Panc1 (cell line): ENCODE measurements at regions not wholly inside any gene's neighbourhood (a gene's known extent, or its start where the extent isn't known, plus 50 kb on each side); places are given as distances from the start of the nearest gene placed in this dataset.

Experiments used
- ATAC-seq: fragments of 200-7000 bp; cut with Tn5 transposase; 2 replicates; pipeline ENCODE4 v1.9.1; 2020; ENCODE audit warnings: mild to moderate bottlenecking, moderate library complexity
- BruUV-seq: library from RNA; stranded (reverse); fragments of 400-500 nt; replicated peaks from 2 replicates; lab custom pipeline; 2021; lab: Mats Ljungman, UMichigan
- CTCF ChIA-PET: fragments of 300-600 bp; sonication (Branson Sonifier 250); formaldehyde crosslinking; loops from one replicate; lab custom pipeline; 2022; ENCODE audit warnings: antibody characterized with exemption; lab: Charles Lee
- POLR2A ChIA-PET: fragments of 300-600 bp; sonication (Branson Sonifier 250); formaldehyde crosslinking; loops from one replicate; lab custom pipeline; 2022; ENCODE audit warnings: antibody characterized with exemption; lab: Charles Lee
- DNase-seq: peaks from one replicate; pipeline ENCODE4 v3.0.0-alpha.2; 2010; ENCODE audit warnings: low read depth, low spot score
- H3K27ac ChIP-seq: 2 replicates; pipeline ENCODE4 v1.5.1; 2011; ENCODE audit warnings: mild to moderate bottlenecking, low read length, inconsistent platforms
- H3K27me3 ChIP-seq: fragments of 200-500 bp; sonication (Bioruptor generic); 2 replicates; pipeline ENCODE4 v1.6.0; 2014; ENCODE audit warnings: low read length, inconsistent platforms; ENCODE audit not compliant: control insufficient read depth, insufficient read depth
- H3K36me3 ChIP-seq: fragments of 200-500 bp; sonication (Bioruptor generic); 2 replicates; pipeline ENCODE4 v1.5.1; 2014; ENCODE audit warnings: inconsistent platforms, mild to moderate bottlenecking, low read length, moderate library complexity; ENCODE audit not compliant: control insufficient read depth, insufficient read depth
- H3K4me1 ChIP-seq: 2 replicates; pipeline ENCODE4 v1.5.1; 2011; ENCODE audit warnings: inconsistent platforms, mild to moderate bottlenecking, low read length, moderate library complexity; ENCODE audit not compliant: control insufficient read depth, insufficient read depth
- H3K4me3 ChIP-seq, 2 experiments: 2 replicates each; pipeline ENCODE4 v1.5.1; 2011 to 2012; ENCODE audit warnings: low read depth in 2 of 2, low read length in 2 of 2, mild to moderate bottlenecking in 2 of 2, inconsistent platforms in 1 of 2, moderate library complexity in 1 of 2
- H3K9me3 ChIP-seq: fragments of 200-500 bp; sonication (Bioruptor generic); 2 replicates; pipeline ENCODE4 v1.5.1; 2014; ENCODE audit warnings: low read depth, mild to moderate bottlenecking, inconsistent platforms, low read length, moderate library complexity; ENCODE audit not compliant: control insufficient read depth, insufficient read depth
- CTCF ChIP-seq: fragments of 450-650 bp; IDR thresholded peaks from 2 replicates; pipeline ENCODE4 v1.5.1; 2017; ENCODE audit warnings: mild to moderate bottlenecking
- POLR2AphosphoS5 ChIP-seq: IDR thresholded peaks from 2 replicates; pipeline ENCODE4 v1.6.1; 2012; ENCODE audit warnings: mild to moderate bottlenecking, low read depth, low read length, moderate library complexity
- REST ChIP-seq, 2 experiments: IDR thresholded peaks; 2 replicates each; pipeline ENCODE4 v1.6.1; 2011 to 2012; ENCODE audit warnings: low read depth in 2 of 2, control low read depth in 1 of 2, low read length in 1 of 2, mild to moderate bottlenecking in 1 of 2, moderate library complexity in 1 of 2; ENCODE audit not compliant: insufficient read depth in 1 of 2
- SIN3A ChIP-seq: IDR thresholded peaks from 2 replicates; pipeline ENCODE4 v1.6.1; 2012; ENCODE audit warnings: low read depth, mild to moderate bottlenecking, low read length, moderate library complexity, borderline replicate concordance; ENCODE audit not compliant: insufficient read depth
- TCF7L2 ChIP-seq: IDR thresholded peaks from 2 replicates; pipeline ENCODE4 v1.6.1; 2011; ENCODE audit warnings: mild to moderate bottlenecking, low read depth, low read length, inconsistent platforms
- in situ Hi-C: cut with HindIII; loops from 2 replicates; pipeline ENCODE4 v1.10.0; 2016; ENCODE audit warnings: low sequenced_read_pairs, low pct_unique_long_range_greater_than_20kb
- intact Hi-C: fragments of 100-400 bp; cut with micrococcal nuclease; formaldehyde crosslinking; loops from one replicate; pipeline ENCODE4 v1.10.0; 2022; ENCODE audit not compliant: unreplicated experiment

GRCh38 chr6:163883984-163884383 lies 469.5 kb downstream of the QKI start:
- Histone ChIP-seq H3K27ac (no peak overlapping the region), H3K27me3 (no peaks in the 10 kb centered on the region), H3K4me3 (no peak overlapping the region), H3K4me1 (no peaks in the 10 kb centered on the region), H3K36me3 (no peaks in the 10 kb centered on the region), H3K9me3 (no peaks in the 10 kb centered on the region)
- CTCF ChIA-PET = no interaction called here
- no peak for ATAC-seq
- POLR2A ChIA-PET = no interaction called here
- BruUV-seq = no TSS peak
- TF ChIP-seq POLR2AphosphoS5 = no peak
- TF ChIP-seq CTCF = no peak
- no peak for TF ChIP-seq TCF7L2
- intact Hi-C loops = no loop called here
- no peak for DNase-seq
- in situ Hi-C loops = no loop called here

- no TSS peak for BruUV-seq
- no peak for TF ChIP-seq REST (IDR thresholded peaks at IDR 0.05; ENCODE audit: insufficient read depth in 1 of 2, low read depth in 2 of 2, low read length in 1 of 2)
- no peak for TF ChIP-seq SIN3A
- TF ChIP-seq POLR2AphosphoS5 = no peak
- TF ChIP-seq TCF7L2 = no peak
- TF ChIP-seq CTCF = no peak
- POLR2A ChIA-PET = no interaction called here
- Histone ChIP-seq H3K27ac (no peak overlapping the region), H3K36me3 (no peaks in the 10 kb centered on the region), H3K4me1 (no peaks in the 10 kb centered on the region), H3K4me3 (no peak overlapping the region), H3K9me3 (no peaks in the 10 kb centered on the region), H3K27me3 (no peaks in the 10 kb centered on the region)
- CTCF ChIA-PET = no interaction called here
- in situ Hi-C loops (no loop called here), intact Hi-C loops (no loop called here)
- ATAC-seq = no peak
- DNase-seq = no peak
Measured at GRCh38 chr6:163878698-163879097, 464.2 kb downstream of the QKI start.
